GM12878 (cell line): ENCODE measurements at regions not wholly inside any gene's neighbourhood (a gene's known extent, or its start where the extent isn't known, plus 50 kb on each side); places are given as distances from the start of the nearest gene placed in this dataset.
A peak's percentile ranks its signal among the peaks of the same experiment; 100 is the strongest.

Experiments
- ATAC-seq: fragments of 200-7000 bp; cut with Tn5 transposase; 3 replicates; pipeline ENCODE4 v1.9.1; 2020; ENCODE audit warnings: mild to moderate bottlenecking, moderate library complexity
- BruUV-seq: library from RNA; stranded (reverse); fragments of 400-500 nt; replicated peaks from 2 replicates; lab custom pipeline; 2021; lab: Mats Ljungman, UMichigan
- CTCF ChIA-PET: fragments of 300-600 bp; sonication (Branson Sonifier 250); formaldehyde crosslinking; extraction: SDS; loops from one replicate; lab custom pipeline; 2021; ENCODE audit warnings: inconsistent platforms; lab: Yijun Ruan, JAX
- POLR2A ChIA-PET: fragments of 350-600 bp; formaldehyde crosslinking; extraction: SDS; loops from one replicate; lab custom pipeline; 2021; ENCODE audit warnings: inconsistent platforms; lab: Charles Lee
- RAD21 ChIA-PET: fragments of 300-600 bp; sonication (Branson Sonifier 250); formaldehyde crosslinking; loops from one replicate; lab custom pipeline; 2023; ENCODE audit warnings: antibody characterized with exemption; ENCODE audit not compliant: unreplicated experiment; lab: Charles Lee
- SMC1A ChIA-PET: fragments of 300-600 bp; sonication (Branson Sonifier 250); formaldehyde crosslinking; loops from one replicate; lab custom pipeline; 2023; ENCODE audit not compliant: unreplicated experiment, uncharacterized antibody; lab: Charles Lee
- DNase-seq: peaks from one replicate; pipeline ENCODE4 v3.0.0-alpha.2; 2011; ENCODE audit warnings: low read depth, low spot score
- FAIRE-seq: peaks from 3 replicates; lab custom pipeline; 2011; peaks lifted over from hg19 to GRCh38; lab: Jason Lieb, UNC
- H2AFZ ChIP-seq: 2 replicates; pipeline ENCODE4 v1.6.0; 2011; ENCODE audit warnings: low read depth, low read length, control low read depth; ENCODE audit not compliant: control insufficient read depth
- H3K27ac ChIP-seq: 2 replicates; pipeline ENCODE4 v1.5.1; 2011; ENCODE audit warnings: control low read depth; ENCODE audit not compliant: control insufficient read depth, insufficient read depth
- H3K27me3 ChIP-seq, 2 experiments: replicated peaks in 1 of 2; 2 replicates each; pipeline versions ENCODE4 v1.6.0 to v1.6.1; 2011; ENCODE audit warnings: low read length in 1 of 2; ENCODE audit not compliant: control insufficient read depth in 2 of 2, insufficient read depth in 2 of 2
- H3K36me3 ChIP-seq, 2 experiments: 2 replicates each; pipeline ENCODE4 v1.5.1; 2011; ENCODE audit warnings: low read length in 1 of 2; ENCODE audit not compliant: control insufficient read depth in 2 of 2, insufficient read depth in 2 of 2
- H3K4me1 ChIP-seq: 2 replicates; pipeline ENCODE4 v1.6.1; 2011; ENCODE audit warnings: mild to moderate bottlenecking, low read length, moderate library complexity, mixed read lengths; ENCODE audit not compliant: control insufficient read depth, insufficient read depth
- H3K4me2 ChIP-seq: 2 replicates; pipeline ENCODE4 v1.6.0; 2011; ENCODE audit warnings: control low read depth; ENCODE audit not compliant: control insufficient read depth, insufficient read depth
- H3K4me3 ChIP-seq: fragments of 200-600 bp; sonication (generic); 2 replicates; pipeline ENCODE4 v1.5.1; 2016
- H3K79me2 ChIP-seq: 2 replicates; pipeline ENCODE4 v1.6.0; 2011; ENCODE audit warnings: low read length; ENCODE audit not compliant: control insufficient read depth, insufficient read depth
- H3K9ac ChIP-seq: 2 replicates; pipeline ENCODE4 v1.8.0; 2011; ENCODE audit warnings: low read length, control low read depth, mixed read lengths; ENCODE audit not compliant: control insufficient read depth, insufficient read depth
- H3K9me3 ChIP-seq: replicated peaks from 3 replicates; pipeline ENCODE4 v1.5.1; 2011; ENCODE audit warnings: mild to moderate bottlenecking, low read length; ENCODE audit not compliant: control insufficient read depth, insufficient read depth
- H4K20me1 ChIP-seq: 2 replicates; pipeline ENCODE4 v1.6.0; 2011; ENCODE audit not compliant: control insufficient read depth, insufficient read depth
- BHLHE40 ChIP-seq, 2 experiments: fragments of 450-650 bp in 1 of 2; IDR thresholded peaks; 2 replicates each; pipeline ENCODE4 v1.6.1; 2011 to 2017; ENCODE audit warnings: low read depth in 2 of 2, borderline replicate concordance in 1 of 2, improper control_type of control experiment in 1 of 2, low read length in 1 of 2, mild to moderate bottlenecking in 1 of 2
- JUND ChIP-seq: IDR thresholded peaks from 2 replicates; pipeline ENCODE4 v1.6.1; 2012; ENCODE audit warnings: low read depth, mild to moderate bottlenecking, low read length, improper control_type of control experiment, moderate library complexity
- MEF2B ChIP-seq: fragments of 450-650 bp; IDR thresholded peaks from 2 replicates; pipeline ENCODE4 v1.6.1; 2018; ENCODE audit warnings: mild to moderate bottlenecking, moderate library complexity; ENCODE audit not compliant: partially characterized antibody, poor library complexity, severe bottlenecking
- MXI1 ChIP-seq: fragments of 150-350 bp; IDR thresholded peaks from 2 replicates; pipeline ENCODE4 v1.6.1; 2011; ENCODE audit warnings: low read depth, mild to moderate bottlenecking, inconsistent platforms, low read length, improper control_type of control experiment
- RCOR1 ChIP-seq: conservative IDR thresholded peaks from 2 replicates; pipeline ENCODE4 v1.6.1; 2012; ENCODE audit warnings: low read depth, low read length, improper control_type of control experiment
- SIN3A ChIP-seq: IDR thresholded peaks from 2 replicates; pipeline ENCODE4 v1.6.1; 2012; ENCODE audit warnings: low read depth, low read length, improper control_type of control experiment
- SUPT20H ChIP-seq: IDR thresholded peaks from 2 replicates; pipeline ENCODE4 v1.6.1; 2011; ENCODE audit warnings: low read depth, mild to moderate bottlenecking, low read length, moderate library complexity, borderline replicate concordance; ENCODE audit not compliant: control insufficient read depth
- TCF7 ChIP-seq: IDR thresholded peaks from 2 replicates; pipeline ENCODE4 v1.6.1; 2014; ENCODE audit warnings: antibody characterized with exemption, borderline replicate concordance
- USF2 ChIP-seq: IDR thresholded peaks from 2 replicates; pipeline ENCODE4 v1.6.1; 2011; ENCODE audit warnings: low read depth, low read length, improper control_type of control experiment, borderline replicate concordance
- ZBTB33 ChIP-seq: fragments of 450-650 bp; IDR thresholded peaks from 2 replicates; pipeline ENCODE4 v1.6.1; 2017; ENCODE audit warnings: mild to moderate bottlenecking
- ZNF24 ChIP-seq: fragments of 450-650 bp; IDR thresholded peaks from 2 replicates; pipeline ENCODE4 v1.6.1; 2017; ENCODE audit warnings: antibody characterized with exemption, mild to moderate bottlenecking
- ZSCAN29 ChIP-seq: fragments of 450-650 bp; IDR thresholded peaks from 2 replicates; pipeline ENCODE4 v1.6.1; 2017; ENCODE audit warnings: mild to moderate bottlenecking, moderate library complexity
- WGBS: methylation state at CpG from one replicate; pipeline ENCODE4 v1.1.6; 2016; ENCODE audit warnings: low lambda C conversion rate; ENCODE audit not compliant: insufficient replicate concordance, insufficient coverage; ENCODE audit errors: missing lambda C conversion rate; 5-methylcytosine and 5-hydroxymethylcytosine counted together
- in situ Hi-C: fragments of 300-500 bp; cut with MboI; formaldehyde crosslinking; loops from 9 replicates; pipeline ENCODE4 v1.14.3; 2018; ENCODE audit warnings: mixed read lengths
- intact Hi-C: fragments of 100-400 bp; cut with micrococcal nuclease; formaldehyde crosslinking; loops from one replicate; pipeline ENCODE4 v1.14.2; 2022; ENCODE audit not compliant: unreplicated experiment
- TF ChIP-seq, protein P1 (sequence below): fragments of 450-650 bp; conservative IDR thresholded peaks from 2 replicates; pipeline ENCODE4 v1.6.1; 2017; ENCODE audit warnings: mild to moderate bottlenecking, moderate library complexity
- TF ChIP-seq, protein P2 (sequence below): fragments of 450-650 bp; IDR thresholded peaks from 2 replicates; pipeline ENCODE4 v1.6.1; 2018; ENCODE audit warnings: mild to moderate bottlenecking, low read depth, moderate library complexity; ENCODE audit not compliant: partially characterized antibody

GRCh38 chr13:90553159-90553558 is 794.3 kb upstream of the MIR17HG start:
- Histone ChIP-seq H4K20me1 (no peaks in the 10 kb centered on the region), H3K27ac (no peak overlapping the region), H2AFZ (no peak overlapping the region), H3K27me3 (no peaks in the 10 kb centered on the region), H3K79me2 (no peaks in the 10 kb centered on the region), H3K9me3 (no peaks in the 10 kb centered on the region), H3K36me3 (no peaks in the 10 kb centered on the region), H3K4me1 (no peaks in the 10 kb centered on the region), H3K4me2 (no peak overlapping the region), H3K9ac (no peak overlapping the region), H3K4me3 (no peak overlapping the region)
- DNase-seq (no peak), ATAC-seq (peak; percentile 54), FAIRE-seq (no peak)
- in situ Hi-C loops (no loop called here), intact Hi-C loops (no loop called here)
- BruUV-seq: no TSS peak
- ChIA-PET CTCF (no interaction called here), POLR2A (no interaction called here), RAD21 (no interaction called here), SMC1A (no interaction called here)
- WGBS: 2% methylated on average over 3 of the region's 3 CpGs
- TF ChIP-seq ZSCAN29: no peak
- TF ChIP-seq RCOR1: no peak
- TF ChIP-seq SUPT20H: no peak
- TF ChIP-seq SIN3A: no peak
- TF ChIP-seq JUND: no peak
- TF ChIP-seq MEF2B: no peak
- TF ChIP-seq ZBTB33: no peak
- no peak for TF ChIP-seq ZNF24
- no peak for TF ChIP-seq USF2
- TF ChIP-seq BHLHE40 (IDR thresholded peaks at IDR 0.05; ENCODE audit: borderline replicate concordance in 1 of 2, low read depth in 2 of 2, low read length in 1 of 2): no peak
- TF ChIP-seq TCF7: no peak
- TF ChIP-seq, protein P1, sequence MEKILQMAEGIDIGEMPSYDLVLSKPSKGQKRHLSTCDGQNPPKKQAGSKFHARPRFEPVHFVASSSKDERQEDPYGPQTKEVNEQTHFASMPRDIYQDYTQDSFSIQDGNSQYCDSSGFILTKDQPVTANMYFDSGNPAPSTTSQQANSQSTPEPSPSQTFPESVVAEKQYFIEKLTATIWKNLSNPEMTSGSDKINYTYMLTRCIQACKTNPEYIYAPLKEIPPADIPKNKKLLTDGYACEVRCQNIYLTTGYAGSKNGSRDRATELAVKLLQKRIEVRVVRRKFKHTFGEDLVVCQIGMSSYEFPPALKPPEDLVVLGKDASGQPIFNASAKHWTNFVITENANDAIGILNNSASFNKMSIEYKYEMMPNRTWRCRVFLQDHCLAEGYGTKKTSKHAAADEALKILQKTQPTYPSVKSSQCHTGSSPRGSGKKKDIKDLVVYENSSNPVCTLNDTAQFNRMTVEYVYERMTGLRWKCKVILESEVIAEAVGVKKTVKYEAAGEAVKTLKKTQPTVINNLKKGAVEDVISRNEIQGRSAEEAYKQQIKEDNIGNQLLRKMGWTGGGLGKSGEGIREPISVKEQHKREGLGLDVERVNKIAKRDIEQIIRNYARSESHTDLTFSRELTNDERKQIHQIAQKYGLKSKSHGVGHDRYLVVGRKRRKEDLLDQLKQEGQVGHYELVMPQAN: no peak
- TF ChIP-seq MXI1: no peak
- TF ChIP-seq, protein P2, sequence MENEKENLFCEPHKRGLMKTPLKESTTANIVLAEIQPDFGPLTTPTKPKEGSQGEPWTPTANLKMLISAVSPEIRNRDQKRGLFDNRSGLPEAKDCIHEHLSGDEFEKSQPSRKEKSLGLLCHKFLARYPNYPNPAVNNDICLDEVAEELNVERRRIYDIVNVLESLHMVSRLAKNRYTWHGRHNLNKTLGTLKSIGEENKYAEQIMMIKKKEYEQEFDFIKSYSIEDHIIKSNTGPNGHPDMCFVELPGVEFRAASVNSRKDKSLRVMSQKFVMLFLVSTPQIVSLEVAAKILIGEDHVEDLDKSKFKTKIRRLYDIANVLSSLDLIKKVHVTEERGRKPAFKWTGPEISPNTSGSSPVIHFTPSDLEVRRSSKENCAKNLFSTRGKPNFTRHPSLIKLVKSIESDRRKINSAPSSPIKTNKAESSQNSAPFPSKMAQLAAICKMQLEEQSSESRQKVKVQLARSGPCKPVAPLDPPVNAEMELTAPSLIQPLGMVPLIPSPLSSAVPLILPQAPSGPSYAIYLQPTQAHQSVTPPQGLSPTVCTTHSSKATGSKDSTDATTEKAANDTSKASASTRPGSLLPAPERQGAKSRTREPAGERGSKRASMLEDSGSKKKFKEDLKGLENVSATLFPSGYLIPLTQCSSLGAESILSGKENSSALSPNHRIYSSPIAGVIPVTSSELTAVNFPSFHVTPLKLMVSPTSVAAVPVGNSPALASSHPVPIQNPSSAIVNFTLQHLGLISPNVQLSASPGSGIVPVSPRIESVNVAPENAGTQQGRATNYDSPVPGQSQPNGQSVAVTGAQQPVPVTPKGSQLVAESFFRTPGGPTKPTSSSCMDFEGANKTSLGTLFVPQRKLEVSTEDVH: no peak
